SK-N-SH (cell line): ENCODE measurements at regions not wholly inside any gene's neighbourhood (a gene's known extent, or its start where the extent isn't known, plus 50 kb on each side); places are given as distances from the start of the nearest gene placed in this dataset.

ENCODE experiments used
- CTCF ChIA-PET: fragments of 300-600, 350-600 bp; formaldehyde crosslinking; extraction: SDS; loops from one replicate; lab custom pipeline; 2021; lab: Yijun Ruan, JAX
- POLR2A ChIA-PET: fragments of 350-600 bp; sonication (Branson Sonifier 250); formaldehyde crosslinking; extraction: SDS; loops from one replicate; lab custom pipeline; 2020; ENCODE audit warnings: antibody characterized with exemption, inconsistent platforms; lab: Yijun Ruan, JAX
- DNase-seq: peaks from one replicate; pipeline ENCODE4 v3.0.0; 2012
- H2AFZ ChIP-seq: fragments of 200-600 bp; sonication (generic); 2 replicates; pipeline ENCODE4 v1.8.1; 2016; ENCODE audit warnings: antibody characterized with exemption, mild to moderate bottlenecking, low read depth
- H3F3A ChIP-seq: fragments of 200-600 bp; sonication (generic); replicated peaks from 2 replicates; pipeline ENCODE3; 2016; ENCODE audit warnings: antibody characterized with exemption, mild to moderate bottlenecking; ENCODE audit not compliant: insufficient read depth
- H3K27ac ChIP-seq, 2 experiments: fragments of 200-500 bp in 1 of 2; fragments of 200-600 bp in 1 of 2; sonication (Bioruptor generic) in 1 of 2; sonication (generic), shearing (Covaris generic) in 1 of 2; 2 replicates each; pipeline versions ENCODE4 v1.5.1 to v1.6.1; 2014 to 2016; ENCODE audit warnings: low read depth in 2 of 2, inconsistent platforms in 1 of 2, low read length in 1 of 2, mild to moderate bottlenecking in 1 of 2, mixed read lengths in 1 of 2
- H3K27me3 ChIP-seq: fragments of 200-600 bp; sonication (generic), shearing (Covaris generic); 2 replicates; pipeline ENCODE4 v1.6.1; 2016; ENCODE audit warnings: mixed run types; ENCODE audit not compliant: insufficient read depth
- H3K36me3 ChIP-seq, 2 experiments: fragments of 200-500 bp in 1 of 2; fragments of 200-600 bp in 1 of 2; sonication (Bioruptor generic) in 1 of 2; sonication (generic) in 1 of 2; replicated peaks in 1 of 2; 2 replicates each; pipeline versions ENCODE3 to v1.5.1; 2014 to 2016; ENCODE audit warnings: low read length in 1 of 2, mild to moderate bottlenecking in 1 of 2; ENCODE audit not compliant: insufficient read depth in 2 of 2, control insufficient read depth in 1 of 2
- H3K4me1 ChIP-seq, 2 experiments: fragments of 200-500 bp in 1 of 2; fragments of 200-600 bp in 1 of 2; sonication (Bioruptor generic) in 1 of 2; sonication (generic), shearing (Covaris generic) in 1 of 2; 2 replicates each; pipeline versions ENCODE4 v1.5.1 to v1.6.1; 2014 to 2016; ENCODE audit warnings: low read depth in 1 of 2, low read length in 1 of 2, mixed run types in 1 of 2; ENCODE audit not compliant: insufficient read depth in 2 of 2, control insufficient read depth in 1 of 2
- H3K4me2 ChIP-seq: fragments of 200-600 bp; sonication (generic), shearing (Covaris generic); 2 replicates; pipeline ENCODE4 v1.6.1; 2017; ENCODE audit warnings: mixed run types
- H3K4me3 ChIP-seq, 2 experiments: fragments of 200-500 bp in 1 of 2; fragments of 200-600 bp in 1 of 2; sonication (Bioruptor generic) in 1 of 2; sonication (generic), shearing (Covaris generic) in 1 of 2; 2 replicates each; pipeline versions ENCODE4 v1.5.1 to v1.8.1; 2014 to 2016; ENCODE audit warnings: low read depth in 2 of 2, inconsistent platforms in 1 of 2, low read length in 1 of 2, mild to moderate bottlenecking in 1 of 2, mixed read lengths in 1 of 2, moderate library complexity in 1 of 2
- H3K79me2 ChIP-seq: fragments of 200-600 bp; sonication (generic); 2 replicates; pipeline ENCODE4 v1.8.1; 2017; ENCODE audit warnings: mild to moderate bottlenecking; ENCODE audit not compliant: insufficient read depth
- H3K9ac ChIP-seq: fragments of 200-600 bp; sonication (generic); 2 replicates; pipeline ENCODE4 v1.6.1; 2017; ENCODE audit warnings: mixed run types
- H3K9me2 ChIP-seq: fragments of 200-600 bp; sonication (generic); 2 replicates; pipeline ENCODE4 v1.6.1; 2017; ENCODE audit warnings: mixed run types
- H3K9me3 ChIP-seq: fragments of 200-600 bp; sonication (generic); 2 replicates; pipeline ENCODE4 v1.6.1; 2017; ENCODE audit warnings: mixed run types, mild to moderate bottlenecking, moderate library complexity
- H4K20me1 ChIP-seq: fragments of 200-600 bp; sonication (generic); 2 replicates; pipeline ENCODE4 v1.6.1; 2017; ENCODE audit warnings: mild to moderate bottlenecking, mixed run types; ENCODE audit not compliant: insufficient read depth
- CHD2 ChIP-seq: fragments of 150-350 bp; IDR thresholded peaks from 2 replicates; pipeline ENCODE4 v1.6.1; 2018; ENCODE audit warnings: low read length; ENCODE audit not compliant: partially characterized antibody
- ELF1 ChIP-seq: IDR thresholded peaks from 2 replicates; pipeline ENCODE4 v1.4.0; 2012
- FOXJ3 ChIP-seq: sonication (generic); formaldehyde crosslinking; IDR thresholded peaks from 2 replicates; pipeline ENCODE4 v1.5.1; 2020; ENCODE audit warnings: mild to moderate bottlenecking, missing genetic modification reagents
- GATA2 ChIP-seq: sonication (generic); formaldehyde crosslinking; IDR thresholded peaks from 2 replicates; pipeline ENCODE4 v1.5.0; 2020; ENCODE audit warnings: mild to moderate bottlenecking, missing genetic modification reagents
- MEF2A ChIP-seq: IDR thresholded peaks from 2 replicates; pipeline ENCODE4 v1.4.0; 2012; ENCODE audit warnings: low read depth, borderline replicate concordance
- MXI1 ChIP-seq: IDR thresholded peaks from 2 replicates; pipeline ENCODE4 v1.6.1; 2012; ENCODE audit warnings: mild to moderate bottlenecking, low read depth, low read length, improper control_type of control experiment
- NFIC ChIP-seq: IDR thresholded peaks from 2 replicates; pipeline ENCODE4 v1.4.0; 2012; ENCODE audit warnings: borderline replicate concordance
- NRF1 ChIP-seq: IDR thresholded peaks from 2 replicates; pipeline ENCODE4 v1.6.1; 2012; ENCODE audit warnings: low read depth, mild to moderate bottlenecking, low read length
- SIN3A ChIP-seq: IDR thresholded peaks from 2 replicates; pipeline ENCODE4 v1.6.1; 2012; ENCODE audit warnings: low read depth, mild to moderate bottlenecking, low read length, moderate library complexity, borderline replicate concordance
- SMC3 ChIP-seq: IDR thresholded peaks from 2 replicates; pipeline ENCODE4 v1.6.1; 2012; ENCODE audit warnings: low read depth, low read length, improper control_type of control experiment
- TCF12 ChIP-seq: IDR thresholded peaks from 2 replicates; pipeline ENCODE4 v1.4.0; 2012
- TEAD4 ChIP-seq: IDR thresholded peaks from 2 replicates; pipeline ENCODE4 v1.4.0; 2012; ENCODE audit warnings: mild to moderate bottlenecking, borderline replicate concordance; ENCODE audit not compliant: insufficient read depth
- WGBS: methylation state at CpG from one replicate; pipeline ENCODE4 v1.1.6; 2017; ENCODE audit warnings: low lambda C conversion rate; 5-methylcytosine and 5-hydroxymethylcytosine counted together
- TF ChIP-seq, protein P1 (sequence below): fragments of 150-350 bp; IDR thresholded peaks from 2 replicates; pipeline ENCODE4 v1.6.1; 2017; ENCODE audit warnings: antibody characterized with exemption, low read length, low read depth, borderline replicate concordance
- TF ChIP-seq, protein P2 (sequence below): fragments of 200-600 bp; sonication (generic); IDR thresholded peaks from 2 replicates; pipeline ENCODE4 v1.6.1; 2017; ENCODE audit warnings: antibody characterized with exemption, mild to moderate bottlenecking, moderate library complexity
- TF ChIP-seq, protein P3 (sequence below): fragments of 150-350 bp; IDR thresholded peaks from 2 replicates; pipeline ENCODE4 v1.6.1; 2016; ENCODE audit warnings: mild to moderate bottlenecking, low read depth, low read length

DNA sequence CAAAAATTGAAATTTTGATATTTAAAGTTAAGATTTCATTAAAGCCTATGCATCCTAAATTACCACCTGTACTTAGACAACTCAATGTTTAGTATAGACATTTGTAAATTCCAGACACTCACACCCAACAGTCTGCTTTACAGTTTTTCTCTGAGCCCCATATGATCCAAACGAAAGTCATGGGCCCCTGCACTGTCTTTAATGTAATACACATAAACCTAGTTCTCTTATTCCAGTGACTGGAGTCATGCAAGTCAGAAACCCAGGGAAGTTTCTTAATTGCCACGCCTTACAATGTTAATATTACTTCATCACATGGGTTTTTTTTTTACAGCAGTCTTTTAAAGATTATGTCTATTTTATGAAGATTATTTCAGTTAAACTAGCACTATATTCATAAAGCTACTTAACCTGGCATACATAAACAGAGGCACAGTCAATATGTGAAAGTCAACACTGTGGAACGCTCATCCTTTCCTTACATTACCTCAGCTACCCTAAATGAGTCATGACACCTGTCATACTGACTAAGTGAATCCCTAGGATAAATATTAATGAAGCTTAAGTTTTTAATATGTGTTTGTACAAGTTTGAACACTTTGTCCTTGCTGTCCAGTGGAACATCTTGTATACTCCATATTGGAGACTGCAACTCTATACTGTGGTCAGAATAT is 67.7 kb upstream of the H2AZ1 start:
- TF ChIP-seq TCF12, result no peak
- TF ChIP-seq NFIC, result no peak
- TF ChIP-seq FOXJ3 (CRISPR knock-in tag), result no peak
- TF ChIP-seq, protein P1, sequence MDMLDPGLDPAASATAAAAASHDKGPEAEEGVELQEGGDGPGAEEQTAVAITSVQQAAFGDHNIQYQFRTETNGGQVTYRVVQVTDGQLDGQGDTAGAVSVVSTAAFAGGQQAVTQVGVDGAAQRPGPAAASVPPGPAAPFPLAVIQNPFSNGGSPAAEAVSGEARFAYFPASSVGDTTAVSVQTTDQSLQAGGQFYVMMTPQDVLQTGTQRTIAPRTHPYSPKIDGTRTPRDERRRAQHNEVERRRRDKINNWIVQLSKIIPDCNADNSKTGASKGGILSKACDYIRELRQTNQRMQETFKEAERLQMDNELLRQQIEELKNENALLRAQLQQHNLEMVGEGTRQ, result no peak
- no peak for TF ChIP-seq TEAD4
- no peak for TF ChIP-seq GATA2 (CRISPR knock-in tag)
- TF ChIP-seq, protein P2, sequence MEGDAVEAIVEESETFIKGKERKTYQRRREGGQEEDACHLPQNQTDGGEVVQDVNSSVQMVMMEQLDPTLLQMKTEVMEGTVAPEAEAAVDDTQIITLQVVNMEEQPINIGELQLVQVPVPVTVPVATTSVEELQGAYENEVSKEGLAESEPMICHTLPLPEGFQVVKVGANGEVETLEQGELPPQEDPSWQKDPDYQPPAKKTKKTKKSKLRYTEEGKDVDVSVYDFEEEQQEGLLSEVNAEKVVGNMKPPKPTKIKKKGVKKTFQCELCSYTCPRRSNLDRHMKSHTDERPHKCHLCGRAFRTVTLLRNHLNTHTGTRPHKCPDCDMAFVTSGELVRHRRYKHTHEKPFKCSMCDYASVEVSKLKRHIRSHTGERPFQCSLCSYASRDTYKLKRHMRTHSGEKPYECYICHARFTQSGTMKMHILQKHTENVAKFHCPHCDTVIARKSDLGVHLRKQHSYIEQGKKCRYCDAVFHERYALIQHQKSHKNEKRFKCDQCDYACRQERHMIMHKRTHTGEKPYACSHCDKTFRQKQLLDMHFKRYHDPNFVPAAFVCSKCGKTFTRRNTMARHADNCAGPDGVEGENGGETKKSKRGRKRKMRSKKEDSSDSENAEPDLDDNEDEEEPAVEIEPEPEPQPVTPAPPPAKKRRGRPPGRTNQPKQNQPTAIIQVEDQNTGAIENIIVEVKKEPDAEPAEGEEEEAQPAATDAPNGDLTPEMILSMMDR, result no peak
- TF ChIP-seq NRF1, result no peak
- no peak for TF ChIP-seq SIN3A
- 70% methylated on average over 3 of the region's 3 CpGs for WGBS
- H3K4me3 ChIP-seq, result no peak overlapping the region
- CTCF ChIA-PET, result interaction anchor here (0.7 to 1.0 kb wide), 3 partner anchors 19 to 1057 kb away, joined by 3 read pairs; no protein-coding TSS in a partner anchor
- H4K20me1 ChIP-seq, result no peaks in the 10 kb centered on the region
- POLR2A ChIA-PET, result no interaction called here
- no peaks in the 10 kb centered on the region for H3K9me2 ChIP-seq
- H3K27me3 ChIP-seq, result no peaks in the 10 kb centered on the region
- no peak overlapping the region for H3K9ac ChIP-seq
- DNase-seq, result no peak
- H3K79me2 ChIP-seq, result no peaks in the 10 kb centered on the region
- no peak overlapping the region for H3K4me2 ChIP-seq
- H3K27ac ChIP-seq, result no peak overlapping the region
- H3K4me1 ChIP-seq, result peaks cover 0 to 5% of the 10 kb centered on the region in 2 experiments; a peak in 2 of 4 replicates
- H3F3A ChIP-seq, result no peaks in the 10 kb centered on the region
- no peaks in the 10 kb centered on the region for H3K9me3 ChIP-seq
- no peak overlapping the region for H2AFZ ChIP-seq
- H3K36me3 ChIP-seq, result no peaks in the 10 kb centered on the region

DNA sequence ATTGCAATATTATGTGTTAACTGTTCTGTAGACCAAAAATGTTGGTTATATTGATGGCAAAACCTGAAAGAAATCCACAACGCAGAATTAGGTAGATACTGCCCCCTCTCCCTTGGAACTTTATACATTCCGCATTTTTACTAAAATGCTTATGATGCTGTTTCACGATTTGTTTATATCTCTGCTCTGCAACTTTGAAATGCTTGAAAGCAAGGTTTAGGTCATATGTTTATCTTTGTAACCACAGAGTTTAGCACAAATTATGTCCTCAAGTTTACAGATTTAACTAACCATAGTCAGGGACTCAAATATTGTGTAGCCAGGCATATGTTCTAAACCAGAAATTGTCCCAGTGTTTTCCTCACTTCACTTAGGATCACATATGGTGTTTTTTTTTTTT is 66.1 kb upstream of the H2AZ1 start:
- no peak for TF ChIP-seq ELF1
- no peak for TF ChIP-seq MXI1
- TF ChIP-seq MEF2A, result no peak
- TF ChIP-seq, protein P3, sequence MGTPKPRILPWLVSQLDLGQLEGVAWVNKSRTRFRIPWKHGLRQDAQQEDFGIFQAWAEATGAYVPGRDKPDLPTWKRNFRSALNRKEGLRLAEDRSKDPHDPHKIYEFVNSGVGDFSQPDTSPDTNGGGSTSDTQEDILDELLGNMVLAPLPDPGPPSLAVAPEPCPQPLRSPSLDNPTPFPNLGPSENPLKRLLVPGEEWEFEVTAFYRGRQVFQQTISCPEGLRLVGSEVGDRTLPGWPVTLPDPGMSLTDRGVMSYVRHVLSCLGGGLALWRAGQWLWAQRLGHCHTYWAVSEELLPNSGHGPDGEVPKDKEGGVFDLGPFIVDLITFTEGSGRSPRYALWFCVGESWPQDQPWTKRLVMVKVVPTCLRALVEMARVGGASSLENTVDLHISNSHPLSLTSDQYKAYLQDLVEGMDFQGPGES, result no peak
- no peak for TF ChIP-seq SMC3
- TF ChIP-seq CHD2, result no peak
- no peak for TF ChIP-seq TCF12
- H3K27me3 ChIP-seq, result no peaks in the 10 kb centered on the region
- no peaks in the 10 kb centered on the region for H3K4me1 ChIP-seq
- no peaks in the 10 kb centered on the region for H3F3A ChIP-seq
- H3K9ac ChIP-seq, result no peak overlapping the region
- POLR2A ChIA-PET, result no interaction called here
- no peaks in the 10 kb centered on the region for H3K36me3 ChIP-seq
- DNase-seq, result no peak
- CTCF ChIA-PET, result no interaction called here
- no peaks in the 10 kb centered on the region for H3K79me2 ChIP-seq
- no peak overlapping the region for H3K27ac ChIP-seq
- WGBS, result 90% methylated on average over 3 of the region's 3 CpGs
- H3K9me2 ChIP-seq, result no peaks in the 10 kb centered on the region
- H3K4me2 ChIP-seq, result no peak overlapping the region
- no peaks in the 10 kb centered on the region for H3K9me3 ChIP-seq
- no peak overlapping the region for H2AFZ ChIP-seq
- no peak overlapping the region for H3K4me3 ChIP-seq
- no peaks in the 10 kb centered on the region for H4K20me1 ChIP-seq
